Epithelial cell of esophagus (primary cell): ENCODE measurements at regions not wholly inside any gene's neighbourhood (a gene's known extent, or its start where the extent isn't known, plus 50 kb on each side); places are given as distances from the start of the nearest gene placed in this dataset.
A peak's percentile ranks its signal among the peaks of the same experiment; 100 is the strongest.

Source experiments
- DNase-seq: peaks from one replicate; pipeline ENCODE4 v3.0.0; 2010; ENCODE audit warnings: low read depth
- H3K4me3 ChIP-seq: 2 replicates; pipeline ENCODE4 v1.5.1; 2011; ENCODE audit warnings: mild to moderate bottlenecking, low read length, control low read depth
- CTCF ChIP-seq: IDR thresholded peaks from 2 replicates; pipeline ENCODE4 v1.5.1; 2011; ENCODE audit warnings: low read depth, mild to moderate bottlenecking, low read length, control low read depth, inconsistent platforms; ENCODE audit not compliant: insufficient read depth; ENCODE audit errors: missing control alignments

- DNase-seq = no peak
- no peak for TF ChIP-seq CTCF
- H3K4me3 ChIP-seq = no peak overlapping the region
These were observed 379.7 kb upstream of the DDHD1 start for GRCh38 chr14:53532853-53533252.

- H3K4me3 ChIP-seq = no peak overlapping the region
- peak; percentile 16 for DNase-seq
- TF ChIP-seq CTCF = no peak
These were observed 378.6 kb upstream of the DDHD1 start for GRCh38 chr14:53531730-53532129.

GRCh38 chr14:53531156-53531555 lies 378.0 kb upstream of the DDHD1 start:
- peak; percentile 35 for DNase-seq
- TF ChIP-seq CTCF = no peak
- no peak overlapping the region for H3K4me3 ChIP-seq

- DNase-seq = peak; percentile 19
- TF ChIP-seq CTCF = no peak
These were observed 376.4 kb upstream of the DDHD1 start for GRCh38 chr14:53529519-53529918.

GRCh38 chr14:53528185-53528671 lies 375.1 kb upstream of the DDHD1 start:
- H3K4me3 ChIP-seq = no peak overlapping the region
- no peak for TF ChIP-seq CTCF
- no peak for DNase-seq

More at GRCh38 chr14:53529519-53529918, 376.4 kb upstream of the DDHD1 start:
- H3K4me3 ChIP-seq = no peak overlapping the region

GRCh38 chr14:53526200-53526599 lies 373.1 kb upstream of the DDHD1 start:
- TF ChIP-seq CTCF = no peak
- no peak for DNase-seq

GRCh38 chr14:53525608-53526007 lies 372.5 kb upstream of the DDHD1 start:
- DNase-seq = no peak
- TF ChIP-seq CTCF = no peak
- no peak overlapping the region for H3K4me3 ChIP-seq

More at GRCh38 chr14:53526200-53526599, 373.1 kb upstream of the DDHD1 start:
- no peak overlapping the region for H3K4me3 ChIP-seq
